GM19324 (cell line): ENCODE measurements at regions not wholly inside any gene's neighbourhood (a gene's known extent, or its start where the extent isn't known, plus 50 kb on each side); places are given as distances from the start of the nearest gene placed in this dataset.

ENCODE experiments used
- ATAC-seq: cut with Tn5 transposase; IDR thresholded peaks from one replicate; pipeline ENCODE4 v1.9.1; 2021; ENCODE audit warnings: mild to moderate bottlenecking, moderate library complexity; ENCODE audit not compliant: unreplicated experiment, low FRiP score

DNA sequence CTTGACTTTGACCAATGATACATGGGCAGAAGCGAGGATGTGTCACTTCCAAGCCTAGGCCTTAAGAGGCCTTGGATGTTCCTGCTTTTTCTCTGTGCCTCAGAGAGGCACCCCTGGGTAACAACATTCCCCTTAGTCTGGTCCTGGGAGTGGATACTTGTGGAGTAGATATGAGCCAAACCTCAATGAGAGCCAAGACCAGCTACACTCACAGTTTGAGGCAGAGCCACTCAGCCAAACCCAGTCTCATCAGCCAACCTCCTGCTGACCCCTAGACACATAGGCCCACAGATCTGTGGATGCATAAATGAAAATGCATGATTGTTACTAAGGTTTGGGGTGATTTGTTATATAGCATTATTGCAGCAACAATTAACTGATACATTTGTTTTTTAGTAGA, 114.2 kb downstream of the ZNF621 start:
- no peak for ATAC-seq

DNA sequence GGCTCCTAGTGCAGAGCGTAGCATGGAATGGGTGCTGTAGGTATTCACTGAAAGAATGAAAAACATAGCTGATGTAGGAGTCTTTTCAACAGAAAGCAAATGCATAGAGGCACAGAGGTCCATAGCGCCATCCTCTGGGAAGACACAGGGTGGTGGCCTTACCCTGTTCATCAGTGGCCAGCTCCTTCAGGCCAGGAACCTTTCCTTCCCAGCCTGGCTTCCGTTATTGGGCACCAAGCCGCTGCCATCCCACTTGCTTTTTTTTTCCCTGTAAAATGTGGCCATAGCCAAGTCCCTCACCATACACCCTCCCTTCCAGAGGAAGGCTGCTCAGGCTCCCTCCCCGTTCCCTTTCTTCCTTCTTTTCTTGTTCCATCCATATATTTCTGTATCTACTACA, 118.1 kb downstream of the ZNF621 start:
- ATAC-seq = no peak

DNA sequence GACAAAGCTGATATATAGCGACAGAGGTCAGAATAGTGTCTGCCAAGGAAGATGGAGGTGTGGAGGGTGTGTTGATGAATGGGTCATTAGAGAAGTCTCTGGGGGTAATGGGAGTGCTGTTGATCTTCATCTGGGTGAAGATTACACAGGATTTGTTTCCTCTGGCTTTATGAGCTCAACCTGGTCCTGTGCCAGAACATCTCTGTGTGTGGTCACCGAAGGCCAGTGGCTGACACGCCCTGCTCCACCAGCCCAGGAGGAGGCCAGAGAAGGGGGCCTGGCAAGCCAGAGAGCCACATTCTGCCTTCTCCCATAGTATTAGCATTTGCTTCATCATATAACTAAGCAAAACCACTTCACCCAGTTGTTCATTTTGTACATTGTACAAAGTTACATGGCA, 121.1 kb downstream of the ZNF621 start:
- ATAC-seq = no peak

DNA sequence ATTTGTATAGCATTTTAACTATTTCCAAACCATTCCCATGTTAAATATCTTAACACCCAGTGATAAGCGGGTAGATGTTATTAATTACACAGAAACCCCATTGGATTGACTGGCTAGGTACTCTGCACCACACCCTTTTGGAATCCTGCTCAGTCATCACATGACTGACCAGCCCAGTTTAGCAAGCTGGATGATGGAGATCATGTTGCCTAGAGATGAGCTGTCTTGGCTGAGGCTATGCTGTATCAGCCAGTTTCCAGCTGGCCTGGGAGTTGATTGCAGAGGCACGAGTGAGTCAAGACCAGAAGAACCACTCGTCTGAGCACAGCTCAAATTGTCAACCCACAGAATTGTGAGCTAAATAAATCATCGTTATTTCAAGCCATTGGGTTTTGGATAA, 124.6 kb downstream of the ZNF621 start:
- ATAC-seq = no peak

DNA sequence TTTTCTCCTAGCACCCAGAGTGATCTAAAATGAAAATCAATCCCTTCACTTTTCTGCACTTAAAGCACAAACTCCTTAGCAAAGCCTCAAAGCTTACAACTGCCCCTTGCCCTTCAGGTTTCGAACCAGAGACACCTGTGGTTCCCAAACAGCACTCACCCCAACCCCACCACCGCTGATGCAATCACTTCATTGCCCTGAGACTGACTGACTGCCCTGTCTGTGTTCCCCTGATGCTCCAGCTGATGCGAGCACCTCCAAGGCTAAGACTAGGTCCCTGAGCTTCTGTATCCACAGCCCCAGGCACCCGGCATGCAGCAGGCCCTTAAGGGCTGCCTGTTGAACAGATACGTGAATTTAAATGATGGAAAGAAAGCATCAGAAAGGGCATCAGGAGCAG, 127.3 kb downstream of the ZNF621 start:
- ATAC-seq = no peak

DNA sequence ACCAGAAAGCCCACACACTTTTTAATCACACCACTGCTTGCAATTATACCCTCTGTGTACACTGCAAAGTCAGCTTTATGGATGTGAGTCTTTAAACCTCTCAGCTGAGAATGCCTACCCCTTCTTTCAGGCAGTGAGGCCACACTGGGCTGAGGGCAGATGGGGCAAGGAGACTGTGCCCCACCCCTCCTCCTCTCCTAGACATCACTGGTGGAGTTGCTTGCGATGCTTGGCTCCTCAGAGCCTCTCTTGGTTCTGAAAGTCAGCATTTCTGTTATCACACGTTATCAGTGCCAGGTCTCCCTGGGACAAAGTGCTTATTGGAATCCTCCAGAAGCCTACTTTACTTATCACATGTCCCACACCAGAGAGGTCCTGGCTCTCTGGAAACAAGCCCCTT, 128.2 kb downstream of the ZNF621 start:
- ATAC-seq = no peak

DNA sequence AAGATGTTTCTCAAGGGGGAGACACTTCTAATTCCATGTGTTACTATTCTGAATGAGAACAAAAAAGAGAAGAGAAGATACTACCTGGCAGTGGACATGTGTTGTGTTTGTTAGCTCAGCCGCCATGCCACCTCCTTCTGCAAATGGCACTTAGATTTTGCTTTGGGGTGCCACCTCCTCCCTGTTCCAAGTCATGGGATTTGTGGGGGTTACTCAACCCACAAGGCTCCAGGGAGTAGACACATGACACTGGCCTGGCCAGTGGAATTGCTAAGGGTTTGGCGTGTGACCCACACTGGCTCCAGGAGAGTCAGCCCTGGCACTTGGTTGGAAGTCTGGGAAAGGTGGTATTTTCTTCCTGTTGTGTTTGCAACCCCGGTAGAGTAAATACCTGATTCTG, 129.1 kb downstream of the ZNF621 start:
- ATAC-seq = no peak

DNA sequence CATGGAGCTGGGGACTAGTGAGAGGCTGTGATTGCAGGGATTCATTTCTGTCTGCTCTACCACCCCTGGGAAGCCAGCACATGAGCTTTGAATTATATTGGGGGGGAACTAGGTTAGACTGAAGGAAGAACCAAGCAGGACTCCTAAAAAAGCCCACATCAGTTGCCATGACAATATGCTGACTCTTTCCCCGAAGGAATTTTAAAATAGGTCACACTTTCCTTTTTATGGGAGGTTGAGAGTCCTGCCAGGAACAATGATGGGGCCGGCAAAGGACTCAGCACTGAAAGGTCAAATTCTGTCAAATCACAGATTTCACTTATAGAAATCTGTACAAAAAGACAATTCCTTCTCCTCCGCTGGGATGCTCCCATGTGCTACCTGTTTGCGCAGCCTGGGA, 130.8 kb downstream of the ZNF621 start:
- no peak for ATAC-seq

DNA sequence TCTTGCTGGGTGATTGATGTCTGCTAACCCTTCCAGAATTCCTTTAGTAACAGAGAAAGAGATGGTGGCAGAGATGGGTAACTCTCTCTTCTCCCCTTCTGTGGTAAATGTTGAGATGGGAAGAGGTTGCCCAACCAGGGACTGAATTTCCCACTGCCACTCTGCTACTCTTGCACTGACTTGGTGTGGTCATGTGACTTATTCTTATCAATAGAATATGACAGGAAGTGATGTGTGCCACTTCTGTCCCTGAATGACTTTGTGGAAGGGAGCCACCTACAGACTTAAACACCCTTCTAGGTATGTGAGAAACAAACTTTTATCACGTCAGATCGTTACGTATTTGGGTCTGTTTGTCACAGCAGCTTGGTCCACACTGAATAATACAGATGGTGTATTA, 132.9 kb downstream of the ZNF621 start:
- no peak for ATAC-seq

DNA sequence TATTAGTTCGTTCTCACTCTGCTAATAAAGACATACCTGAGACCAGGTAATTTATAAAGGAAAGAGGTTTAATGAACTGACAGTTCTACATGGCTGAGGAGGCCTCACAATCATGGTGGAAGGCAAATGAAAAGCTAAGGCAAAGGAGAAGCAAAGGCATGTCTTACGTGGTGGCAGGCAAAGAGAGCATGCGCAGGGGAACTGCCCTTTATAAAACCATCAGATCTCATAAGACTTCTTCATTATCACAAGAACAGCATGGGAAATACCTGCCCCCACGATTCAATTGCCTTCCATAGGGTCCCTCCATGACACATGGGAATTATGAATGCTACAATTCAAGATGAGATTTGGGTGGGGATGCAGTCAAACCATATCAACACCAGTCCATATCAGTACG, 133.5 kb downstream of the ZNF621 start:
- no peak for ATAC-seq

DNA sequence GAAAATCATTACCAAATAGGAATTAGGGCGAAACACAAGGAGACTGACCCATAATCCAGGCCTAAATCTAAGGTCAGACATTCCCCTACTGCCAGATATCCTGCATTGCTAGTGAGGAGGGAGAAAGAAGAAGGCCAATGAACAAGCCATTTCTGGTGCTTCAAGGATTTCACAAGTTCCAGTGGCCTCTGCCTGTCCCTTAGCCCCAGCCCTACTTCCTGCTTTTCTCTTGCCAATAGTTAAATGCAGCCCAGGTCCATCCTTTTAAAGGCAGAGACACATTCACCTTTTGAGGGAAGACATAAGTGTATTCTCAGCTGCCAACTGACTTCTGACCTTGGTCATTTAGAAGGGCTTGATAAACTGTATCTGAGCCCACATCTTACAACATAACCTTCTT, 135.8 kb downstream of the ZNF621 start:
- ATAC-seq = no peak

DNA sequence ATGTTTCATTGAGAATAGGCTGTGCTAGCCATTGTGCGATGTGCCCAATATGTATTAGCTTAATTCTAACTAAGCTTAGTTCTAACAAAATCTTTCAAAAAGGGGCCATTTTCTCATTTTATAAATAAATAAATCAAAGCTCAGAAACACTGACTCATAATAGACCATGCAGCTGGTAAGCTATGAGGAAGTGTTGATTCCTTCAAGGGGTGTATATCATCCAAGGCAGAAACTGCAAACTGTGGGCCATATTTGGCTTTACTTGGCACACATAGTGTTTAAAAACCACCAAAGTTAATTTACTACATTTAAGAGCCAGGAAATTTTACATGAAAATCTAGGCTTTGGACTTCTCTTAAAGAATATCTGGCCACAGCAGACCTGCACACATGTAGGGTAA, 136.5 kb downstream of the ZNF621 start:
- ATAC-seq = no peak

DNA sequence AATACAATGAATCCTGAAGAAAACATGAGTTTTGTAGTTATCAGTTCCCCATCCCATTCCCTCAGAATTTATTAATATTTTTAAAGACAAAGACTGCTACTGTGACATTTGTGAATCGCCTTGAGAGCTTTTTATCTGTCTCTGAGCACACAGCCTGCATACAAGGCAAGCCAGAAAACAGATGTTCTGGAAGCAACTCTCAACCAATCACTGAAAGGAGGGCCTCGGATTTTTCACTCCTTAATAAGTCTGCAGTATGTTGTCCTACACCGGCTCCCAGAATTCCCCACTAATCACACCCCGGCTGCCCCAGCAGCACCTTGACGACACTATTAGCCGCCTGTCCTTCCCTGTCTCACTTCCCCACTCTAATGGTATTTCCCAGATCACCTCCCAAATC, 138.5 kb downstream of the ZNF621 start:
- no peak for ATAC-seq

DNA sequence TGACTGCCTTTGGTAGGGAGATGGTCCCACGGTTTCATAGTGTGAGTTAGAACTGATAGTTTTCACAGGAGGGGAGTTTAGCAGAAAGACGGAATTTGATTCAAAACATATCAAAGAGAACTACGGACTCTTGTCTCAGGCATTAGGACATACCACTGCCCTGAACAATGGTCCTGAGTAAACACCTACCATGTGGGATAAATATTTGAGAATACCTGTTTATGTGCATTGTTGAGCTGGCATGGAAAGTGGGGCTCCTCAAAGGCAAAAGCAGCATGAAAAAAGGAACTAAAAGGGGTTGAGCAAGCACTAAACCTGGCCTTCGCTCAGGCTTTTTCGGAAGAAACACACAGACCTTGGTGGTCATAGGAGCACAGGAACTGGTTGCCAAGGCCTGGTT, 144.4 kb downstream of the ZNF621 start:
- no peak for ATAC-seq

DNA sequence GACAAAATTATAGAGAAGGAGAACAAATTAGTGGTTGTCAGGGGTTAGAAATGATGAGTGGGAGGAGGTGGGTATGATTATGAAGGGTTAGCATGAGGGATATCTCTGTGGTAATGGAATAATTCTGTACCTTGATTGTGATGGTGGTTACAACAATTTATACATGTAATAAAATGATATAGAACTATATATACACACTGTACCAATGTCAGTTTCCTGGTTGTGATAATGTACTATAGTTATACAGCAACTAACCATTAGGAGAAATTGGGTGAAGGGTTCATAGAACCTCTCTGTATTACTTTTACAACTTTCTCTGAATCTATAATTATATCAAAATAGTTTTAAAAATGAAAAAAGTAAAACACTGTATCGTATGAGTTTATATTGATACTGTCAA, 148.1 kb downstream of the ZNF621 start:
- no peak for ATAC-seq

DNA sequence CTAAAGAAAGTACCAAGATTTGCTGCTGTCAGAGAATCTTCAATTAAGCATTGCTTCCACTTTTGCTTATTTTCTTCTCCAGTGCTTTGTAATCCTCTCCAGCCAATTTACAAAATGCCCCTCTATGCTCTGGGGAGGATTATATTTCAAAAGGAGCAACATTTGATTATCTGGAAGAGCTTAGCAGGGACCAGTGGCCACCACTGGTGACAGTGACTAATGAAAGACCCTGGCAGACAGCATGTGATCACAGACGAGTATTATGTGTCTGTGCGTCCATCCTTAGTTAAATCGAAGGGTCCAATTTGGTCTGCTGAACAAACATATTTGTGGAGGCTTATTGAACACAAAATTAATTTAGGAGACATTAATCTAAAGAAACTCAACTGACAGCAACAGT, 152.6 kb downstream of the ZNF621 start:
- no peak for ATAC-seq

DNA sequence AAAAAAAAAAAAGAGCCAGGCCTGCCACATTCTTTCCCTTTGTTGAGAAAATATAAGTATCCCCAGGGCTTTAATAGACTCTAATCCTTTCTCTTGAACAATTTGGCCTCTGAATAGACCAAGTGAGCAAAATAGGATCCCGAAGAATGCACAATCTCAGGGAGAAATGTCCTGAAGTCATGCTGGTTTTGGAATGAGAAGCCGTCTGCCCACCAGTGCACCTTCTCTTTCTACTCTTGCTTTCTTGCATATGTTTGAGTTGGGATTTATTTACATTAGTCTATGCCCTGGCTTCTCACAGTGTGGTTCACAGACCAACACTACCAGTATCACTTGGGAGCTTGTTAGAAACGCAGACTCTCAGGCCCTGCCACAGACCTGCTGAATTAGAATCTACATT, 153.0 kb downstream of the ZNF621 start:
- ATAC-seq = no peak

DNA sequence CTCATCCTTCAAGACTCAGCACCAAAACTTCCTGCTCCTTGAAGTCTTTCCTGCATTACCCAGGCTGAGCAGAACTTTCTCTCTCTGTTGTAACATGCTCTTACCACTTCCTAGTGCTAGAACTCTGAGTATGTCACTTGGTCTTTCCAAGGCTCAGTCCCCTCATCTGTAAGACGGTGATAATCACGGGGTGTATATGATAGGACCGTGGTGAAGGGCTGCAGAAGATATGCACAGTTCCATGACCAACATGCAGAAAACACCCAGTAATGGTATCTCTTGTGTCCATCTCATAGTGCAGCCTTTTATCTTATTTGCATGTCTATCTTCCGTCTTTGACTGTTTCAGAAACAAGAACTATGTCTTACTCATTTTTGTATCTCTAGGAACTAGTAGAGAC, 154.5 kb downstream of the ZNF621 start:
- no peak for ATAC-seq

DNA sequence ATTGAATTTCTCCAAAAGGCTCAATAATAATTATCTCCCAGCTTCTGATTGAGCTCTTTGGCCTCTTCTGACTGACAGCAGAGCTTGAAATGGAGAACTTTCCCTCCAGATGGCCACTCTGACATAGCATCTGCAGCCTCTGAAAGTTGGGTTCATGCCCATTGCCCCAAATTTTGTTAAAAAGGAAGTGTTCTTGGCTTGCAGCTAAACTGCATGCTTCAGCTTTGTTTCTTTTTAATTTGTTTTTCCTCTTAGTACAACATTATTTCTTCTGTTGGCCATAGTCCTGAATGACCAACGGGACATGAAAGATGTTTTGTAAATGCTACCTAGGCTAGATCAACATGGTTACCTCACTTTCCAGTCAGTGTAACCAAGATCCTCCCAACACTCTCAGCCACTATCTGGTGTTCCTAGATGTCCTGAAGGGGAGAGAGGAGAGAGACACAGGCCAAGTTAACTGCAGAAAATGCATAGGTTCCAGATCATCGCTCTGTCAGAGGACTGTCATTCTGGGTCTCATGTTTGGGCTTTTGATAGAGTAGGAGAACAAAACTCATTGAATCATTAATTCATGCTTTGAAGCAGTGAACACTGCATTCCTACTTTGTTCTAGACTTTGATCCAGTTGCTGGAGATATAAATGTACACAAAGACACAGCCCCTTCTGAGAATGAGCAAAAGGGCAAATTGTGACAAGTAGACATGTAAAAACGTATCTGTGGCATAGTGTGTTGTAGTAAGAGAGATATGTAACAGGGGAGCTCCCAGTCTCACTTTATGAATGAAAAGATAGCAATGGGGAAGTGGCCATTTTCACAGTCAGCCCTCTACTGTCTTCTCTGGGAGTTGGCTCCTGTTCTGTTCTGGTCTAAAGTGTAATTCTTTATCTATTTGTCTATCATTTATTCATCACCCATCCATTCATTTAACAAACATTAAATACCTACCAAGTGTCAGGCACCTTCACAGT, 156.2 kb downstream of the ZNF621 start:
- ATAC-seq = no peak

DNA sequence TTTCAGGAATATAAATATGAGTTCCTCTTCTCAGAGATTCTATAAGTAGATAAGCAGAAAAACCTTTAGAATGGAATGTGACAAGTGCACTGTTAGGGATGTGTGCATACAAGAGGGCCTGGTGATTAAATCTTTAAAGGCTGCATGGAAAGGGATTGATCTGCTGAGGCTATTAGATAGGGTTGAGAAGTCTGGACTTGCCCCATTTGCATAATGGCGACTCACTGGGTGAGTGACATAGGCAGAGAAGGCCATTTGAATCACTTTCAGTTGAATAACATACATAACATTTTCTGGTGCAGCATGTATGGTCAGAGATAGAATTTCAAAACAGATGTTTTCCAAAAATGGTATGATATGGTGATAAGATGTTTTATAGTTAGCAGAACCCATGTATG, 156.9 kb downstream of the ZNF621 start:
- no peak for ATAC-seq

DNA sequence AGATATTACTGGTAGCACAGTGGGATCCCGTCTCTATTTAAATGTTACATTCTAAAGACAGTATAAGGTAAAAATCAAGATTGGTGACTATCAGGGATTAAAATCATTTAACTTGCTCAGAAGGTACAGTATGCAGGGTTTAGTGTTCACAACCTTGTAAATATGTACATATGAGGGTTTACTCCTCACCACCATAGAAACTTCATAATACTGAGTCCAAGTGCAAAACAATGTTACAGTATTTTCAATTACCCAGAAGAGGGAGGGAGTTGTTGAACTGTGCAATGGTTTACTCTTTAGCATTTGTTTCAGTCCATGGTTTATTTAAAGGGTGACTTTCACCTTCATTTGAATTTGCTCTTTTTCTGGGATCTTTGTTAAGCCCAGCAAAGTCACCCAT, 165.1 kb downstream of the ZNF621 start:
- no peak for ATAC-seq

DNA sequence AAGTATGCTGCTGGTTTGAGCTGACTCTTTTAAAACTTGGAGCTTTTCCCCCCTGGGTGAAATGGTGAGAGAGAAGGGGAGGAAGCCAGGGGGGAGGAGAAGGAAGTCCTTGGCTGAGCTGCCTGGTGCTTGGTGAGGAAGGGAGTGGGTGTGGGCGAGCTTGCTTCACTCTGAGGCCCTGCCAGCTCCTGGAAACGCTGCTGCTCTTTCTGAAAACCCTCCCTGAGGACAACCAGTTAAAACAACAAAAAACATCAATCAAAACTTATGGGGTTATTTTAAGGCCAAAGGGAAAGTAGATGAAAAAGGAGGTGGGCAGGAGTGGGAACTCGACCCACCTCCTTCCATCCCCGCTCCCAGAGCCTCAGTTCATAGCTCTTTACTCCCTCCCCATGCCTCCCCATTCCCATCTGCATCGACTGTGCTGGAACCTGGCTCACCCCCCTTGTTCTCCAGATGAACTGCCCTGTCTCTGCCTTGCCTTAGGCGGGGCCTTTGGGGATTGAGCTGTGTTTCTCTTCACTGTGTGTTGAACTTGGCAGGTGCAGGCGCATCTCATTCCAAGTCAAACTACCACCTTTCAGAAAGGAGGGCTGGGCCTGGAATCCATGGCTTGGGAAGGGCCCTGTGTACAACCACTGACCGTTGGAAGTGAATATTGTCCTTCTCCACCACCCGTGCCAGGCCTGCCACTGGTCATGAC, 166.1 kb downstream of the ZNF621 start:
- ATAC-seq = no peak
